ENCODE measurements at regions not wholly inside any gene's neighbourhood (a gene's known extent, or its start where the extent isn't known, plus 50 kb on each side); places are given as distances from the start of the nearest gene placed in this dataset.

GRCh38 chr11:92881940-92882450 is 87.5 kb upstream of the MTNR1B start:
- Histone ChIP-seq H3K9me3 (ENCODE audit: control insufficient read depth in 4 of 4, insufficient read depth in 3 of 4, low read length in 3 of 4) (no peaks in the 10 kb centered on the region), H3K4me1 (ENCODE audit: control insufficient read depth in 5 of 5, insufficient read depth in 5 of 5, low read length in 5 of 5) (peaks cover 0 to 9% (median 0%) of the 10 kb centered on the region in 5 donors), H3K27ac (ENCODE audit: low read depth in 1 of 2, low read length in 1 of 2) (no peak overlapping the region), H3K9ac (ENCODE audit: insufficient read depth in 1 of 2, low read length in 2 of 2) (no peak overlapping the region), H3K36me3 (ENCODE audit: control insufficient read depth in 4 of 4, insufficient read depth in 4 of 4, low read length in 4 of 4) (peaks cover 0 to 33% (median 8%) of the 10 kb centered on the region in 4 donors), H3K4me3 (no peak overlapping the region), H3K27me3 (ENCODE audit: control insufficient read depth in 3 of 3, insufficient read depth in 3 of 3, low read length in 2 of 3) (no peaks in the 10 kb centered on the region)
- DNase-seq (no peak), ATAC-seq (ENCODE audit: insufficient read depth, low FRiP score) (no peak)
- TF ChIP-seq CTCF (IDR thresholded peaks at IDR 0.05; ENCODE audit: control extremely low read depth, extremely low read depth) = no peak
- 89 to 95% methylated on average over 4 of the region's 4 CpGs for WGBS, 2 donors

- Histone ChIP-seq H3K4me1 (ENCODE audit: control insufficient read depth in 5 of 5, insufficient read depth in 5 of 5, low read length in 5 of 5) (peaks cover 0 to 9% (median 0%) of the 10 kb centered on the region in 5 donors), H3K36me3 (ENCODE audit: control insufficient read depth in 4 of 4, insufficient read depth in 4 of 4, low read length in 4 of 4) (peaks cover 0 to 35% (median 9%) of the 10 kb centered on the region in 4 donors), H3K9ac (ENCODE audit: insufficient read depth in 1 of 2, low read length in 2 of 2) (no peak overlapping the region), H3K27me3 (ENCODE audit: control insufficient read depth in 3 of 3, insufficient read depth in 3 of 3, low read length in 2 of 3) (no peaks in the 10 kb centered on the region), H3K4me3 (no peak overlapping the region), H3K9me3 (ENCODE audit: control insufficient read depth in 4 of 4, insufficient read depth in 3 of 4, low read length in 3 of 4) (no peaks in the 10 kb centered on the region), H3K27ac (ENCODE audit: low read depth in 1 of 2, low read length in 1 of 2) (no peak overlapping the region)
- WGBS, 2 donors = 94 to 96% methylated on average over 54 of the region's 54 CpGs
- DNase-seq (no peak), ATAC-seq (ENCODE audit: insufficient read depth, low FRiP score) (no peak)
- TF ChIP-seq CTCF (IDR thresholded peaks at IDR 0.05; ENCODE audit: control extremely low read depth, extremely low read depth) = no peak
Measured at GRCh38 chr11:92882828-92883611, 86.4 kb upstream of the MTNR1B start.

- no peak for TF ChIP-seq CTCF (IDR thresholded peaks at IDR 0.05; ENCODE audit: control extremely low read depth, extremely low read depth)
- Histone ChIP-seq H3K9ac (ENCODE audit: insufficient read depth in 1 of 2, low read length in 2 of 2) (no peak overlapping the region), H3K4me1 (ENCODE audit: control insufficient read depth in 5 of 5, insufficient read depth in 5 of 5, low read length in 5 of 5) (peaks cover 0 to 19% (median 0%) of the 10 kb centered on the region in 5 donors), H3K27me3 (ENCODE audit: control insufficient read depth in 3 of 3, insufficient read depth in 3 of 3, low read length in 2 of 3) (no peaks in the 10 kb centered on the region), H3K27ac (ENCODE audit: low read depth in 1 of 2, low read length in 1 of 2) (no peak overlapping the region), H3K36me3 (ENCODE audit: control insufficient read depth in 4 of 4, insufficient read depth in 4 of 4, low read length in 4 of 4) (peaks cover 0 to 36% (median 17%) of the 10 kb centered on the region in 4 donors), H3K9me3 (ENCODE audit: control insufficient read depth in 4 of 4, insufficient read depth in 3 of 4, low read length in 3 of 4) (no peaks in the 10 kb centered on the region), H3K4me3 (no peak overlapping the region)
- WGBS, 2 donors = 54 to 62% methylated on average over 4 of the region's 4 CpGs
- DNase-seq (no peak), ATAC-seq (ENCODE audit: insufficient read depth, low FRiP score) (no peak)
Measured at GRCh38 chr11:92885600-92885999, 83.9 kb upstream of the MTNR1B start.

Data from lung (tissue), 11 donors.